GM13976 (cell line): ENCODE measurements at regions not wholly inside any gene's neighbourhood (a gene's known extent, or its start where the extent isn't known, plus 50 kb on each side); places are given as distances from the start of the nearest gene placed in this dataset.
"Not testable (repeated sequence)": the region's sequence is repeated elsewhere in the genome, so short reads cannot be mapped to it uniquely, and the experiment has no call there.

Source experiments
- DNase-seq: peaks from one replicate; pipeline ENCODE4 v3.0.0; 2012; ENCODE audit warnings: low spot score
- CTCF ChIP-seq: IDR thresholded peaks from 2 replicates; pipeline ENCODE4 v1.5.1; 2012; ENCODE audit warnings: borderline replicate concordance, mild to moderate bottlenecking; ENCODE audit not compliant: insufficient read depth; ENCODE audit errors: extremely low read depth, missing control alignments, control extremely low read depth
- in situ Hi-C: fragments of 300-500 bp; cut with MboI; formaldehyde crosslinking; loops from one replicate; pipeline ENCODE4 v1.12.0; 2022; ENCODE audit warnings: low sequenced_read_pairs, mixed read lengths, inconsistent platforms; ENCODE audit not compliant: unreplicated experiment

- no peak for DNase-seq
- TF ChIP-seq CTCF: no peak
- in situ Hi-C loops: no loop called here
Measured at GRCh38 chr18:39587586-39587985, 2022.0 kb upstream of the CELF4 start.

GRCh38 chr18:39586741-39587140 lies 2021.1 kb upstream of the CELF4 start:
- in situ Hi-C loops: no loop called here
- TF ChIP-seq CTCF: no peak

GRCh38 chr18:39574897-39575296 lies 2009.3 kb upstream of the CELF4 start:
- in situ Hi-C loops: no loop called here

More at GRCh38 chr18:39586741-39587140, 2021.1 kb upstream of the CELF4 start:
- DNase-seq: no peak

GRCh38 chr18:39571511-39571910 lies 2005.9 kb upstream of the CELF4 start:
- TF ChIP-seq CTCF: peak; percentile 10
- DNase-seq: peak; percentile 18
- in situ Hi-C loops: no loop called here

More at GRCh38 chr18:39574897-39575296, 2009.3 kb upstream of the CELF4 start:
- no peak for TF ChIP-seq CTCF
- no peak for DNase-seq

GRCh38 chr18:39565551-39566230 lies 2000.1 kb upstream of the CELF4 start:
- DNase-seq, in situ Hi-C loops: not testable (repeated sequence)

- no peak for TF ChIP-seq CTCF
- DNase-seq: no peak
- in situ Hi-C loops: no loop called here
Measured at GRCh38 chr18:39564716-39565115, 1999.1 kb upstream of the CELF4 start.

GRCh38 chr18:39561126-39561525 lies 1995.5 kb upstream of the CELF4 start:
- no peak for DNase-seq
- in situ Hi-C loops: no loop called here
- no peak for TF ChIP-seq CTCF
